ENCODE measurements at regions not wholly inside any gene's neighbourhood (a gene's known extent, or its start where the extent isn't known, plus 50 kb on each side); places are given as distances from the start of the nearest gene placed in this dataset.

DNA sequence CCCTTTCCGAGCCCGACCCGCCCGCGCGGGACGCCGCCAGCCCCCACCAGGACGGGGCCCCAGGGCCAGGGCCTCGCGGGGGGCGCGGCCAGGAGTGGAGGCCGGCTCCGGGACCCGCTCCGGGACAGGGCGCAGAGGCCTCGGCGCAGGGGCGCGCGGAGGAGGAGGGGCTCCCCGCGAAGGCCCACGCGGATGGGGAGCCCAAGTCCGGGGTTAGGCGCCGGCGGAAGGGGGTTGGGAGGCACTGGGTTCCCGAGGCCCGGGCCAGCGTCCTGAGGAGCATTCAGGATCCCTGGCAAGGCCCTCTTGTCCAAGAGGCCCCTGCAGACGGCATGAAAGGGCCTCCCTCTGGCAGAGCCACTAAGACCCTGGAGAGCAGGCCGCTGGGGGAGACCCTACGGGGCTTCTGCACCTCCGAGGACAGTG, 57.8 kb upstream of the CIBAR2 start:
- Histone ChIP-seq H4K20me1 (ENCODE audit: control insufficient read depth, extremely low read depth, insufficient read depth, low read length) (no peaks in the 10 kb centered on the region), H3K9me1 (ENCODE audit: control insufficient read depth, extremely low read depth, insufficient read depth, low read length) (no peaks in the 10 kb centered on the region), H3K9me3 (ENCODE audit: control insufficient read depth, low read depth, low read length) (no peaks in the 10 kb centered on the region), H3K4me2 (ENCODE audit: control insufficient read depth, extremely low read depth, insufficient read depth, low read depth, low read length) (peak overlapping the region; percentile 56), H3K79me2 (ENCODE audit: control insufficient read depth, insufficient read depth, low read length) (peaks cover 4% of the 10 kb centered on the region), H3K4me3 (ENCODE audit: control insufficient read depth in 2 of 3, extremely low read depth in 1 of 3, insufficient read depth in 2 of 3, low read depth in 1 of 3, low read length in 3 of 3) (peak overlapping the region in 2 of 3 experiments; percentile 18 to 46), H3K27ac (ENCODE audit: control insufficient read depth, insufficient read depth, low read length) (no peak overlapping the region), H3K9ac (ENCODE audit: control insufficient read depth, extremely low read depth, insufficient read depth, low read length) (no peak overlapping the region), H3K36me3 (ENCODE audit: control insufficient read depth in 2 of 2, extremely low read depth in 1 of 2, insufficient read depth in 2 of 2, low read length in 2 of 2) (no peaks in the 10 kb centered on the region), H3K27me3 (ENCODE audit: control insufficient read depth, extremely low read depth, insufficient read depth, low read length) (peaks cover 11% of the 10 kb centered on the region), H3K4me1 (ENCODE audit: control insufficient read depth, extremely low read depth, insufficient read depth, low read length) (peaks cover 47% of the 10 kb centered on the region), H2AFZ (ENCODE audit: control insufficient read depth, low read length) (no peak overlapping the region)
- dilution Hi-C loops (cut with MboI; ENCODE audit: extremely low pct_ligation_motif_present, low sequenced_read_pairs), result no loop called here
- FAIRE-seq (no peak), DNase-seq (ENCODE audit: low read depth, low spot score) (no peak)
- TF ChIP-seq CTCF (optimal IDR thresholded peaks at IDR 0.05 in 1 of 3, IDR thresholded peaks at IDR 0.05 in 1 of 3, conservative IDR thresholded peaks at IDR 0.05 in 1 of 3; ENCODE audit: extremely low read depth in 1 of 3, insufficient read depth in 2 of 3, low read length in 3 of 3) (no peak), EZH2 (IDR thresholded peaks at IDR 0.05; ENCODE audit: low read length) (peak; percentile 8)

- TF ChIP-seq EZH2 (IDR thresholded peaks at IDR 0.05; ENCODE audit: low read length) (no peak), CTCF (optimal IDR thresholded peaks at IDR 0.05 in 1 of 3, IDR thresholded peaks at IDR 0.05 in 1 of 3, conservative IDR thresholded peaks at IDR 0.05 in 1 of 3; ENCODE audit: extremely low read depth in 1 of 3, insufficient read depth in 2 of 3, low read length in 3 of 3) (no peak)
- no peak for DNase-seq (ENCODE audit: low read depth, low spot score)
- Histone ChIP-seq H3K4me1 (ENCODE audit: control insufficient read depth, extremely low read depth, insufficient read depth, low read length) (peaks cover 42% of the 10 kb centered on the region), H2AFZ (ENCODE audit: control insufficient read depth, low read length) (no peak overlapping the region), H3K4me2 (ENCODE audit: control insufficient read depth, extremely low read depth, insufficient read depth, low read depth, low read length) (no peak overlapping the region), H3K9me1 (ENCODE audit: control insufficient read depth, extremely low read depth, insufficient read depth, low read length) (no peaks in the 10 kb centered on the region), H3K36me3 (ENCODE audit: control insufficient read depth in 2 of 2, extremely low read depth in 1 of 2, insufficient read depth in 2 of 2, low read length in 2 of 2) (no peaks in the 10 kb centered on the region), H3K4me3 (ENCODE audit: control insufficient read depth in 2 of 3, extremely low read depth in 1 of 3, insufficient read depth in 2 of 3, low read depth in 1 of 3, low read length in 3 of 3) (no peak overlapping the region), H3K79me2 (ENCODE audit: control insufficient read depth, insufficient read depth, low read length) (peaks cover 4% of the 10 kb centered on the region), H3K27me3 (ENCODE audit: control insufficient read depth, extremely low read depth, insufficient read depth, low read length) (peaks cover 11% of the 10 kb centered on the region), H3K9ac (ENCODE audit: control insufficient read depth, extremely low read depth, insufficient read depth, low read length) (no peak overlapping the region), H4K20me1 (ENCODE audit: control insufficient read depth, extremely low read depth, insufficient read depth, low read length) (no peaks in the 10 kb centered on the region), H3K9me3 (ENCODE audit: control insufficient read depth, low read depth, low read length) (no peaks in the 10 kb centered on the region), H3K27ac (ENCODE audit: control insufficient read depth, insufficient read depth, low read length) (no peak overlapping the region)
- FAIRE-seq, result no peak
- dilution Hi-C loops (cut with MboI; ENCODE audit: extremely low pct_ligation_motif_present, low sequenced_read_pairs), result no loop called here
Observed at GRCh38 chr16:85170590-85171003, 58.3 kb upstream of the CIBAR2 start.
